ENCODE measurements at regions not wholly inside any gene's neighbourhood (a gene's known extent, or its start where the extent isn't known, plus 50 kb on each side); places are given as distances from the start of the nearest gene placed in this dataset.

GRCh38 chr12:92615703-92616102, 87.1 kb upstream of the PLEKHG7 start:
- TF ChIP-seq OSR1 (CRISPR knock-in tag; IDR thresholded peaks at IDR 0.05) = no peak
- no peak for TF ChIP-seq ESRRG (CRISPR knock-in tag; IDR thresholded peaks at IDR 0.05)
- TF ChIP-seq ISL1 (CRISPR knock-in tag; IDR thresholded peaks at IDR 0.05) = no peak
- no peak for TF ChIP-seq RARB (CRISPR knock-in tag; IDR thresholded peaks at IDR 0.05)
- TF ChIP-seq CREB5 (CRISPR knock-in tag; IDR thresholded peaks at IDR 0.05; ENCODE audit: low read depth) = no peak
- ATAC-seq = no peak

- no peak for ATAC-seq
- no peak for TF ChIP-seq PPARA (CRISPR knock-in tag; IDR thresholded peaks at IDR 0.05; ENCODE audit: borderline replicate concordance)
- TF ChIP-seq TCF4 (CRISPR knock-in tag; IDR thresholded peaks at IDR 0.05; ENCODE audit: borderline replicate concordance) = no peak
- no peak for TF ChIP-seq ZNF565 (CRISPR knock-in tag; conservative IDR thresholded peaks at IDR 0.05; ENCODE audit: low read depth)
- no peak for TF ChIP-seq ZFP30 (CRISPR knock-in tag; IDR thresholded peaks at IDR 0.05)
- no peak for TF ChIP-seq ARNTL (CRISPR knock-in tag; IDR thresholded peaks at IDR 0.05; ENCODE audit: borderline replicate concordance, low read depth)
- TF ChIP-seq BACH2 (CRISPR knock-in tag; IDR thresholded peaks at IDR 0.05; ENCODE audit: borderline replicate concordance) = no peak
- no peak for TF ChIP-seq TOX (CRISPR knock-in tag; IDR thresholded peaks at IDR 0.05; ENCODE audit: borderline replicate concordance)
- TF ChIP-seq ZC3H10 (CRISPR knock-in tag; IDR thresholded peaks at IDR 0.05) = no peak
- no peak for TF ChIP-seq RARB (CRISPR knock-in tag; IDR thresholded peaks at IDR 0.05)
- TF ChIP-seq GLIS3 (CRISPR knock-in tag; IDR thresholded peaks at IDR 0.05) = no peak
- TF ChIP-seq ESRRG (CRISPR knock-in tag; IDR thresholded peaks at IDR 0.05) = no peak
- no peak for TF ChIP-seq ISL1 (CRISPR knock-in tag; IDR thresholded peaks at IDR 0.05)
- no peak for TF ChIP-seq POU6F1 (CRISPR knock-in tag; IDR thresholded peaks at IDR 0.05; ENCODE audit: borderline replicate concordance, low read depth)
- TF ChIP-seq CREB5 (CRISPR knock-in tag; IDR thresholded peaks at IDR 0.05; ENCODE audit: low read depth) = no peak
- TF ChIP-seq SNAI2 (CRISPR knock-in tag; IDR thresholded peaks at IDR 0.05) = no peak
- no peak for TF ChIP-seq TSHZ2 (CRISPR knock-in tag; IDR thresholded peaks at IDR 0.05)
- TF ChIP-seq CSRNP3 (CRISPR knock-in tag; IDR thresholded peaks at IDR 0.05) = no peak
- no peak for TF ChIP-seq OSR1 (CRISPR knock-in tag; IDR thresholded peaks at IDR 0.05)
- no peak for TF ChIP-seq PATZ1 (CRISPR knock-in tag; IDR thresholded peaks at IDR 0.05; ENCODE audit: borderline replicate concordance)
Measured at GRCh38 chr12:92615086-92615485, 87.7 kb upstream of the PLEKHG7 start.

GRCh38 chr12:92614502-92614901, 88.3 kb upstream of the PLEKHG7 start:
- TF ChIP-seq ARNTL (CRISPR knock-in tag; IDR thresholded peaks at IDR 0.05; ENCODE audit: borderline replicate concordance, low read depth) = no peak
- TF ChIP-seq TCF4 (CRISPR knock-in tag; IDR thresholded peaks at IDR 0.05; ENCODE audit: borderline replicate concordance) = no peak
- no peak for TF ChIP-seq RARB (CRISPR knock-in tag; IDR thresholded peaks at IDR 0.05)
- no peak for TF ChIP-seq CREB5 (CRISPR knock-in tag; IDR thresholded peaks at IDR 0.05; ENCODE audit: low read depth)
- TF ChIP-seq TOX (CRISPR knock-in tag; IDR thresholded peaks at IDR 0.05; ENCODE audit: borderline replicate concordance) = no peak
- TF ChIP-seq ZFP30 (CRISPR knock-in tag; IDR thresholded peaks at IDR 0.05) = no peak
- no peak for TF ChIP-seq ZNF565 (CRISPR knock-in tag; conservative IDR thresholded peaks at IDR 0.05; ENCODE audit: low read depth)
- no peak for TF ChIP-seq CSDC2 (CRISPR knock-in tag; IDR thresholded peaks at IDR 0.05)
- no peak for TF ChIP-seq TSHZ2 (CRISPR knock-in tag; IDR thresholded peaks at IDR 0.05)
- no peak for TF ChIP-seq PPARA (CRISPR knock-in tag; IDR thresholded peaks at IDR 0.05; ENCODE audit: borderline replicate concordance)
- ATAC-seq = no peak

Measured in SK-N-SH treated with all-trans-retinoic acid at 6 μM for 48 hours (cell line).